ENCODE measurements at regions not wholly inside any gene's neighbourhood (a gene's known extent, or its start where the extent isn't known, plus 50 kb on each side); places are given as distances from the start of the nearest gene placed in this dataset.

DNA sequence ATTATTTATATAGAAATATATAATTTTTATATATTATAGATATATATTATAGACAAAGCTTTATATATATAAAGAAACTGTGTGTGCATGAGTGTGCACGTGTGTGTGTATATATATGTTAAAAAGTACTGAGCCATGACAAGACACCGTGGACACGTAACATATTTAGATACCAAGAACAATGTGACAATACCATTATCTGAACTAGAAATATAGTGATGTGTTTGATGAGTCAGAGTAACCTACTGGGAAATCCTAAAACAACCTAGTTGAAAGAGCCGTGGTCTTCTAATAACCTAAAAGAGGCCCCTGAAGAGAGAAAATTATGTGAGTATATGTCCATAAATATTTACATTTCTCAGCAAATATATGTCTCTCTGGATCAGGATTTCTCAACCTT lies 50.7 kb upstream of the ITGB8 start:
- Histone ChIP-seq H3K4ac (ENCODE audit: low read depth, low read length) (no peak overlapping the region), H3K14ac (ENCODE audit: insufficient read depth, low read length) (no peak overlapping the region), H3K27me3 (ENCODE audit: insufficient read depth, low read length) (no peaks in the 10 kb centered on the region), H3K18ac (ENCODE audit: insufficient read length, low read depth, low read length) (no peak overlapping the region), H3K79me2 (ENCODE audit: insufficient read depth, low read length) (no peaks in the 10 kb centered on the region), H4K20me1 (ENCODE audit: control insufficient read depth, insufficient read depth, insufficient read length) (no peaks in the 10 kb centered on the region), H4K91ac (ENCODE audit: insufficient read length, low read depth, low read length) (no peak overlapping the region), H3K9ac (ENCODE audit: extremely low read depth, insufficient read length, low read length) (no peak overlapping the region), H3K9me3 (ENCODE audit: control insufficient read depth, low read depth, low read length) (no peaks in the 10 kb centered on the region), H3T11ph (ENCODE audit: low read length) (no peak overlapping the region), H4K5ac (ENCODE audit: insufficient read length, low read depth, low read length) (no peak overlapping the region), H2AK5ac (ENCODE audit: insufficient read length, low read length) (no peak overlapping the region), H3K23me2 (ENCODE audit: insufficient read length, low read depth, low read length, poor library complexity, severe bottlenecking) (no peaks in the 10 kb centered on the region), H3K4me1 (ENCODE audit: insufficient read depth, low read length) (no peaks in the 10 kb centered on the region), H2BK5ac (ENCODE audit: insufficient read length, low read length) (no peak overlapping the region), H2BK120ac (ENCODE audit: low read depth, low read length, poor library complexity, severe bottlenecking) (no peak overlapping the region), H2BK20ac (ENCODE audit: low read depth, low read length, poor library complexity, severe bottlenecking) (no peak overlapping the region), H3K79me1 (ENCODE audit: insufficient read depth, low read depth, low read length, poor library complexity, severe bottlenecking) (no peaks in the 10 kb centered on the region), H2BK12ac (ENCODE audit: insufficient read length, low read depth, low read length) (no peak overlapping the region), H2BK15ac (ENCODE audit: low read depth, low read length) (no peak overlapping the region), H2AFZ (ENCODE audit: low read length) (no peak overlapping the region), H4K8ac (replicated peaks; ENCODE audit: insufficient read length, low read depth, low read length) (no peak overlapping the region), H3K27ac (ENCODE audit: insufficient read length, low read depth, low read length) (no peak overlapping the region), H3K4me2 (ENCODE audit: insufficient read depth, insufficient read length, low read length) (no peak overlapping the region), H3K56ac (ENCODE audit: insufficient read length, low read depth, low read length) (no peak overlapping the region), H3K23ac (ENCODE audit: insufficient read length, low read depth, low read length) (no peak overlapping the region)
- Mint-ChIP-seq H3K4me1 (no peaks in the 10 kb centered on the region), H3K4me3 (no peak overlapping the region), H3K36me3 (ENCODE audit: insufficient read depth in 1 of 3, low read depth in 3 of 3) (no peaks in the 10 kb centered on the region), H3K9me3 (no peaks in the 10 kb centered on the region), H3K27me3 (ENCODE audit: low read depth) (no peaks in the 10 kb centered on the region), H3K27ac (peak overlapping the region in 1 of 3 experiments; percentile 4; a peak in 1 of 7 replicates)
- TF ChIP-seq, protein P1, sequence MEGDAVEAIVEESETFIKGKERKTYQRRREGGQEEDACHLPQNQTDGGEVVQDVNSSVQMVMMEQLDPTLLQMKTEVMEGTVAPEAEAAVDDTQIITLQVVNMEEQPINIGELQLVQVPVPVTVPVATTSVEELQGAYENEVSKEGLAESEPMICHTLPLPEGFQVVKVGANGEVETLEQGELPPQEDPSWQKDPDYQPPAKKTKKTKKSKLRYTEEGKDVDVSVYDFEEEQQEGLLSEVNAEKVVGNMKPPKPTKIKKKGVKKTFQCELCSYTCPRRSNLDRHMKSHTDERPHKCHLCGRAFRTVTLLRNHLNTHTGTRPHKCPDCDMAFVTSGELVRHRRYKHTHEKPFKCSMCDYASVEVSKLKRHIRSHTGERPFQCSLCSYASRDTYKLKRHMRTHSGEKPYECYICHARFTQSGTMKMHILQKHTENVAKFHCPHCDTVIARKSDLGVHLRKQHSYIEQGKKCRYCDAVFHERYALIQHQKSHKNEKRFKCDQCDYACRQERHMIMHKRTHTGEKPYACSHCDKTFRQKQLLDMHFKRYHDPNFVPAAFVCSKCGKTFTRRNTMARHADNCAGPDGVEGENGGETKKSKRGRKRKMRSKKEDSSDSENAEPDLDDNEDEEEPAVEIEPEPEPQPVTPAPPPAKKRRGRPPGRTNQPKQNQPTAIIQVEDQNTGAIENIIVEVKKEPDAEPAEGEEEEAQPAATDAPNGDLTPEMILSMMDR (conservative IDR thresholded peaks at IDR 0.05): no peak
- no peak for DNase-seq
- no CpG with 5 or more reads among the region's 4 CpGs for WGBS (ENCODE audit: extremely low coverage, insufficient read length, low lambda C conversion rate)
